ENCODE measurements at regions not wholly inside any gene's neighbourhood (a gene's known extent, or its start where the extent isn't known, plus 50 kb on each side); places are given as distances from the start of the nearest gene placed in this dataset.

GRCh38 chr13:84659359-84659661, 777.0 kb upstream of the SLITRK1 start:
- in situ Hi-C loops (cut with MboI; ENCODE audit: low pct_ligation_motif_present in 1 of 4, low pct_unique_long_range_greater_than_20kb in 1 of 4, low sequenced_read_pairs in 3 of 4) (no loop called here), intact Hi-C loops (cut with DNase I; ENCODE audit: low total_unique reads) (no loop called here)
- DNase-seq: no peak
- Histone ChIP-seq H3K27me3 (no peaks in the 10 kb centered on the region), H3K27ac (no peak overlapping the region), H3K36me3 (no peaks in the 10 kb centered on the region), H3K4me3 (no peak overlapping the region), H3K4me1 (no peaks in the 10 kb centered on the region), H3K9me3 (no peaks in the 10 kb centered on the region)
- TF ChIP-seq EP300 (IDR thresholded peaks at IDR 0.05; ENCODE audit: low read depth): no peak
- no peak for TF ChIP-seq CTCF (IDR thresholded peaks at IDR 0.05)
- TF ChIP-seq POLR2AphosphoS5 (IDR thresholded peaks at IDR 0.05): no peak
- TF ChIP-seq POLR2A (IDR thresholded peaks at IDR 0.05): no peak

- no peak overlapping the region for H3K4me3 ChIP-seq
- no peak for DNase-seq
- intact Hi-C loops (cut with DNase I; ENCODE audit: low total_unique reads): no loop called here
- no peak overlapping the region for H3K27ac ChIP-seq
- no peaks in the 10 kb centered on the region for H3K27me3 ChIP-seq
- no peaks in the 10 kb centered on the region for H3K4me1 ChIP-seq
- in situ Hi-C loops (cut with MboI; ENCODE audit: low pct_ligation_motif_present in 1 of 4, low pct_unique_long_range_greater_than_20kb in 1 of 4, low sequenced_read_pairs in 3 of 4): no loop called here
- H3K9me3 ChIP-seq: no peaks in the 10 kb centered on the region
- WGBS, 2 donors (ENCODE audit: low coverage in 1 of 2): 57 to 67% methylated on average over 3 of the region's 3 CpGs
- TF ChIP-seq POLR2A (IDR thresholded peaks at IDR 0.05): no peak
- TF ChIP-seq CTCF (IDR thresholded peaks at IDR 0.05): no peak
- no peak for TF ChIP-seq EP300 (IDR thresholded peaks at IDR 0.05; ENCODE audit: low read depth)
- TF ChIP-seq POLR2AphosphoS5 (IDR thresholded peaks at IDR 0.05): no peak
- no peaks in the 10 kb centered on the region for H3K36me3 ChIP-seq
Observed at GRCh38 chr13:84658491-84659358, 776.5 kb upstream of the SLITRK1 start.

GRCh38 chr13:84655677-84656076, 773.4 kb upstream of the SLITRK1 start:
- Histone ChIP-seq H3K27ac (no peak overlapping the region), H3K9me3 (no peaks in the 10 kb centered on the region), H3K27me3 (no peaks in the 10 kb centered on the region), H3K4me3 (no peak overlapping the region), H3K36me3 (no peaks in the 10 kb centered on the region), H3K4me1 (no peaks in the 10 kb centered on the region)
- intact Hi-C loops (cut with DNase I; ENCODE audit: low total_unique reads): no loop called here
- WGBS, 2 donors (ENCODE audit: low coverage in 1 of 2): 63 to 73% methylated on average over 3 of the region's 3 CpGs
- TF ChIP-seq POLR2A (IDR thresholded peaks at IDR 0.05) (no peak), POLR2AphosphoS5 (IDR thresholded peaks at IDR 0.05) (no peak), CTCF (IDR thresholded peaks at IDR 0.05) (no peak), EP300 (IDR thresholded peaks at IDR 0.05; ENCODE audit: low read depth) (no peak)
- in situ Hi-C loops (cut with MboI; ENCODE audit: low pct_ligation_motif_present in 1 of 4, low pct_unique_long_range_greater_than_20kb in 1 of 4, low sequenced_read_pairs in 3 of 4): no loop called here
- no peak for DNase-seq

GRCh38 chr13:84654654-84655275, 772.5 kb upstream of the SLITRK1 start:
- no peak overlapping the region for H3K4me3 ChIP-seq
- no peaks in the 10 kb centered on the region for H3K27me3 ChIP-seq
- intact Hi-C loops (cut with DNase I; ENCODE audit: low total_unique reads) (no loop called here), in situ Hi-C loops (cut with MboI; ENCODE audit: low pct_ligation_motif_present in 1 of 4, low pct_unique_long_range_greater_than_20kb in 1 of 4, low sequenced_read_pairs in 3 of 4) (no loop called here)
- TF ChIP-seq POLR2AphosphoS5 (IDR thresholded peaks at IDR 0.05) (no peak), CTCF (IDR thresholded peaks at IDR 0.05) (no peak), POLR2A (IDR thresholded peaks at IDR 0.05) (no peak), EP300 (IDR thresholded peaks at IDR 0.05; ENCODE audit: low read depth) (no peak)
- no peaks in the 10 kb centered on the region for H3K9me3 ChIP-seq
- no peak for DNase-seq
- WGBS, 2 donors (ENCODE audit: low coverage in 1 of 2): 63 to 94% methylated on average over 3 to 5 of the region's 5 CpGs
- H3K36me3 ChIP-seq: no peaks in the 10 kb centered on the region
- no peak overlapping the region for H3K27ac ChIP-seq
- H3K4me1 ChIP-seq: no peaks in the 10 kb centered on the region
